ENCODE measurements at regions not wholly inside any gene's neighbourhood (a gene's known extent, or its start where the extent isn't known, plus 50 kb on each side); places are given as distances from the start of the nearest gene placed in this dataset.
"Not testable (repeated sequence)": the region's sequence is repeated elsewhere in the genome, so short reads cannot be mapped to it uniquely, and the experiment has no call there.

DNA sequence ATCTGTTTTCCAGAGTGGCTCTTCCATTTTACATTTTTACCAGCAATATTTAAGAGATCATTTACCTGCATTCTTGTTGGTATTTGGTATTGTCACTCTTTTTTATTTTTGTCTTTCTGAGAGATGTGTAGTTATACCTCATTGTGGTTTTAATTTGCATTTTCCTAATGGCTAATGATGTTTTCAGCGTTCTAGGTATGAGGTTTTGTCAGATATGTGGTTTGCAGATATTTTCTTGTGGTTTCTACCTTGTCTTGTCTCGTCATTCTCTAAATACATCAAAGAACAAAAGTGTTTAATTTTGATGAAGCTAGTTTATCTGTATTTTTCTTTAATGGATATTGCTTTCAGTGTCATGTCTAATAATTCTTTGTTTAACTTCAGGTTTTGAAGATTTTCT lies 110.9 kb upstream of the PLGLB1 start:
- TF ChIP-seq, protein P1, sequence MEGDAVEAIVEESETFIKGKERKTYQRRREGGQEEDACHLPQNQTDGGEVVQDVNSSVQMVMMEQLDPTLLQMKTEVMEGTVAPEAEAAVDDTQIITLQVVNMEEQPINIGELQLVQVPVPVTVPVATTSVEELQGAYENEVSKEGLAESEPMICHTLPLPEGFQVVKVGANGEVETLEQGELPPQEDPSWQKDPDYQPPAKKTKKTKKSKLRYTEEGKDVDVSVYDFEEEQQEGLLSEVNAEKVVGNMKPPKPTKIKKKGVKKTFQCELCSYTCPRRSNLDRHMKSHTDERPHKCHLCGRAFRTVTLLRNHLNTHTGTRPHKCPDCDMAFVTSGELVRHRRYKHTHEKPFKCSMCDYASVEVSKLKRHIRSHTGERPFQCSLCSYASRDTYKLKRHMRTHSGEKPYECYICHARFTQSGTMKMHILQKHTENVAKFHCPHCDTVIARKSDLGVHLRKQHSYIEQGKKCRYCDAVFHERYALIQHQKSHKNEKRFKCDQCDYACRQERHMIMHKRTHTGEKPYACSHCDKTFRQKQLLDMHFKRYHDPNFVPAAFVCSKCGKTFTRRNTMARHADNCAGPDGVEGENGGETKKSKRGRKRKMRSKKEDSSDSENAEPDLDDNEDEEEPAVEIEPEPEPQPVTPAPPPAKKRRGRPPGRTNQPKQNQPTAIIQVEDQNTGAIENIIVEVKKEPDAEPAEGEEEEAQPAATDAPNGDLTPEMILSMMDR (IDR thresholded peaks at IDR 0.05), result not testable (repeated sequence)
- TF ChIP-seq EP300, POLR2A (IDR thresholded peaks at IDR 0.05): not testable (repeated sequence)
